Natural killer cell (primary cell): ENCODE measurements at regions not wholly inside any gene's neighbourhood (a gene's known extent, or its start where the extent isn't known, plus 50 kb on each side); places are given as distances from the start of the nearest gene placed in this dataset.

Experiments used
- ATAC-seq, 3 donors: fragments of 150-1000 bp in 2 of 3; fragments of 200-7000 bp in 1 of 3; cut with Tn5 transposase; 1 replicate in 1 of 3; 2 replicates in 2 of 3; pipeline ENCODE4 v1.10.0; 2021; ENCODE audit warnings: mild to moderate bottlenecking in 2 of 3, moderate library complexity in 2 of 3
- DNase-seq, 2 donors: peaks; one replicate each; pipeline versions ENCODE4 v3.0.0 to v3.0.0-alpha.2; 2013 to 2021; ENCODE audit warnings: mixed read lengths in 1 of 2
- H3K27ac ChIP-seq: one replicate; pipeline ENCODE4 v1.5.1; 2013; ENCODE audit warnings: mild to moderate bottlenecking, low read length
- H3K27me3 ChIP-seq: one replicate; pipeline ENCODE4 v1.6.1; 2013; ENCODE audit warnings: low read length; ENCODE audit not compliant: control insufficient read depth, insufficient read depth
- H3K36me3 ChIP-seq: one replicate; pipeline ENCODE4 v1.6.1; 2013; ENCODE audit warnings: low read length; ENCODE audit not compliant: control insufficient read depth, insufficient read depth
- H3K4me1 ChIP-seq: one replicate; pipeline ENCODE4 v1.6.1; 2013; ENCODE audit warnings: low read length; ENCODE audit not compliant: control insufficient read depth, insufficient read depth
- H3K4me3 ChIP-seq: one replicate; pipeline ENCODE4 v1.5.1; 2013; ENCODE audit warnings: low read length
- H3K9me3 ChIP-seq: one replicate; pipeline ENCODE4 v1.6.1; 2013; ENCODE audit warnings: low read length; ENCODE audit not compliant: control insufficient read depth, insufficient read depth
- H3K27ac Mint-ChIP-seq, 2 donors: one replicate each; pipeline ENCODE4 v1.8.0; 2022; ENCODE audit warnings: mild to moderate bottlenecking in 2 of 2, mixed read lengths in 2 of 2, moderate library complexity in 1 of 2
- H3K27me3 Mint-ChIP-seq, 2 donors: one replicate each; pipeline ENCODE4 v1.8.0; 2022; ENCODE audit warnings: low read depth in 2 of 2, mixed read lengths in 2 of 2
- H3K36me3 Mint-ChIP-seq: one replicate; pipeline ENCODE4 v1.8.0; 2022; ENCODE audit warnings: mixed read lengths
- H3K4me1 Mint-ChIP-seq, 2 donors: one replicate each; pipeline ENCODE4 v1.8.0; 2022; ENCODE audit warnings: mixed read lengths in 2 of 2
- H3K4me3 Mint-ChIP-seq: one replicate; pipeline ENCODE4 v1.8.0; 2022; ENCODE audit warnings: mild to moderate bottlenecking, moderate library complexity, mixed read lengths
- H3K9me3 Mint-ChIP-seq, 2 donors: one replicate each; pipeline ENCODE4 v1.8.0; 2022; ENCODE audit warnings: mixed read lengths in 2 of 2
- WGBS: methylation state at CpG from one replicate; pipeline ENCODE4 v1.1.7; 2013; ENCODE audit warnings: missing lambda C conversion rate; ENCODE audit not compliant: insufficient coverage; 5-methylcytosine and 5-hydroxymethylcytosine counted together
- intact Hi-C: fragments of 100-400 bp; cut with micrococcal nuclease; formaldehyde crosslinking; loops from one replicate; pipeline ENCODE4 v1.14.2; 2022
- TF ChIP-seq, protein P1 (sequence below): fragments of 200-600 bp; IDR thresholded peaks from one replicate; pipeline ENCODE4 v1.8.0; 2022; ENCODE audit warnings: antibody characterized with exemption

DNA sequence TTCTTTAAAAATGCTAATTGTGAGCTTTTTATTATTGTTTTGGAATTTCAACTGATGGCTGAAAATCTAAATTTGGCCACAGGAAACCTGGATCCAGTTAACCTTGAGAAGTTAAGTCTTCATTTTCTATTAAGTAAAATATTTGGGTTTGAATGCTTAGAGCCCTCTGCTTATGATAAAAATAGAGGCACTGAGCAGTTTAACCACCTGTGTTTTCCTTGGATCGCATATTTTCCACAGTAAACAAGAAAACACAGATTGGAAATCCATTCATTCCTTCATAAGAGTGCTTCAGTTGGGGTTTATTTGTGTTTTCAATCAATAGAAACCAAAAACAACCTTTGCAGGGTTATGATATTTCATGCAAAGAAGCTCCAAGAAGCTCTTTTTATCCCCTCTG lies 77.2 kb upstream of the HES1 start:
- intact Hi-C loops, result no loop called here
- H3K27me3 ChIP-seq, result peaks cover 3% of the 10 kb centered on the region
- no peak overlapping the region for H3K27ac Mint-ChIP-seq
- 50% methylated on average over 1 of the region's 1 CpG for WGBS
- no peak overlapping the region for H3K4me3 ChIP-seq
- no peaks in the 10 kb centered on the region for H3K36me3 Mint-ChIP-seq
- H3K27me3 Mint-ChIP-seq, result peaks cover 28 to 38% of the 10 kb centered on the region in 2 donors
- no peak for DNase-seq
- H3K27ac ChIP-seq, result no peak overlapping the region
- H3K4me1 ChIP-seq, result no peaks in the 10 kb centered on the region
- H3K9me3 Mint-ChIP-seq, result no peaks in the 10 kb centered on the region
- peaks cover 6% of the 10 kb centered on the region in 2 donors for H3K4me1 Mint-ChIP-seq
- no peaks in the 10 kb centered on the region for H3K9me3 ChIP-seq
- H3K4me3 Mint-ChIP-seq, result no peak overlapping the region
- TF ChIP-seq, protein P1, sequence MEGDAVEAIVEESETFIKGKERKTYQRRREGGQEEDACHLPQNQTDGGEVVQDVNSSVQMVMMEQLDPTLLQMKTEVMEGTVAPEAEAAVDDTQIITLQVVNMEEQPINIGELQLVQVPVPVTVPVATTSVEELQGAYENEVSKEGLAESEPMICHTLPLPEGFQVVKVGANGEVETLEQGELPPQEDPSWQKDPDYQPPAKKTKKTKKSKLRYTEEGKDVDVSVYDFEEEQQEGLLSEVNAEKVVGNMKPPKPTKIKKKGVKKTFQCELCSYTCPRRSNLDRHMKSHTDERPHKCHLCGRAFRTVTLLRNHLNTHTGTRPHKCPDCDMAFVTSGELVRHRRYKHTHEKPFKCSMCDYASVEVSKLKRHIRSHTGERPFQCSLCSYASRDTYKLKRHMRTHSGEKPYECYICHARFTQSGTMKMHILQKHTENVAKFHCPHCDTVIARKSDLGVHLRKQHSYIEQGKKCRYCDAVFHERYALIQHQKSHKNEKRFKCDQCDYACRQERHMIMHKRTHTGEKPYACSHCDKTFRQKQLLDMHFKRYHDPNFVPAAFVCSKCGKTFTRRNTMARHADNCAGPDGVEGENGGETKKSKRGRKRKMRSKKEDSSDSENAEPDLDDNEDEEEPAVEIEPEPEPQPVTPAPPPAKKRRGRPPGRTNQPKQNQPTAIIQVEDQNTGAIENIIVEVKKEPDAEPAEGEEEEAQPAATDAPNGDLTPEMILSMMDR, result no peak
- ATAC-seq, result no peak
- H3K36me3 ChIP-seq, result no peaks in the 10 kb centered on the region

DNA sequence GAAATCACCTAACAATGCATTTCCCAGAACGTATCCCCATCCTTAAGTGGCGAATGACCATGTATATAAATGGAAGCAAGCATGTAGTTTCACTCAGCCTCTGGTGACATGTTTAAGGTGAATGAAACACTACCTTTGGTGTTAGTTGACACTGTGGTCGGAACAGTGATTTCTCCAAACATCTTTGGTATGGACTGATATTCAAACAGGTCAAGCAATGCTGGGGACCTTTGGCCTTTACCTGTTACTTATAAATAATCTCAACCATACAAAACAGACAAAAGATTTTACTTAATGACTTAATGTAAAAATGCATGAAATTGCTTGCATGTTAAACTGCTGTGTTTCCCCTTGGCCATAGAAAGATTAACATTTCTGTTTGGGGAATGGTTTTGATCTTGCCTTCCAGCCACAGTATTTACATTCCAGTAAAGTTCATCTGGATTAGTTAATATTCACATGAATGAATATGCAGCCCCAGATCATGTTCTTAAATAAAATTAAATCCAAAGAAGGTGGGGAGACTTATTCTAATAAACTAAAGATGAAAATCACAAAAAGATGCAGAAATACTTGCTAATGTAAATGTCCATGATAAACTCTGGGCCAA lies 74.4 kb upstream of the HES1 start:
- 100% methylated on average over 3 of the region's 3 CpGs for WGBS

DNA sequence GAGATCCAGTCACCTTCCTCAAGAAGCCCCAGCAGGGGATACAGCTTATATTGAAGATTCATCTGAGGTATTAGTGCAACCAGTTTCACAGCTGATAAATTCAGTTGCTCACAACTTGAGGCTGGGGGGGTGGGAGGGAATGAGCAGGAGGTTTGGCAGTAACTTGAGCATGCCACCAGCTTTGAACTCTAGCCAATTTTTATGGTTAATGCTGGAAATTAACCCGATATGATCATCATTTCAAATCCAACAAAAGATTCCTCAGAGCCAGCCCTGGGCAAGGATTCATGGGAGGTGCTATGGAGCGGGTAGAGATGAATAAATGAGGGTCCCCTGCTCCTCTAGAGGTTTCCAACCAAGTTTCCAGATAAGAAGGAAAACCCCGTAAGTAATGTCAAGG lies 73.1 kb upstream of the HES1 start:
- peaks cover 2 to 3% of the 10 kb centered on the region in 2 donors for H3K4me1 Mint-ChIP-seq
- no peak overlapping the region for H3K27ac Mint-ChIP-seq
- no peak for DNase-seq

More for the DNA sequence above, 74.4 kb upstream of the HES1 start:
- Mint-ChIP-seq H3K27me3 (peaks cover 24 to 45% of the 10 kb centered on the region in 2 donors), H3K4me1 (peaks cover 6% of the 10 kb centered on the region in 2 donors), H3K36me3 (no peaks in the 10 kb centered on the region), H3K4me3 (no peak overlapping the region), H3K27ac (no peak overlapping the region), H3K9me3 (no peaks in the 10 kb centered on the region)
- no peak overlapping the region for H3K4me3 ChIP-seq
- TF ChIP-seq, protein P1, result no peak
- peaks cover 5% of the 10 kb centered on the region for H3K27me3 ChIP-seq
- intact Hi-C loops, result no loop called here
- H3K9me3 ChIP-seq, result no peaks in the 10 kb centered on the region
- H3K36me3 ChIP-seq, result no peaks in the 10 kb centered on the region
- DNase-seq, result no peak
- H3K27ac ChIP-seq, result no peak overlapping the region
- H3K4me1 ChIP-seq, result no peaks in the 10 kb centered on the region
- ATAC-seq, result no peak

More for the DNA sequence above, 73.1 kb upstream of the HES1 start:
- no peaks in the 10 kb centered on the region for H3K9me3 Mint-ChIP-seq
- Histone ChIP-seq H3K4me1 (no peaks in the 10 kb centered on the region), H3K27ac (no peak overlapping the region), H3K4me3 (no peak overlapping the region), H3K9me3 (no peaks in the 10 kb centered on the region), H3K27me3 (peaks cover 5% of the 10 kb centered on the region), H3K36me3 (no peaks in the 10 kb centered on the region)
- H3K4me3 Mint-ChIP-seq, result no peak overlapping the region
- TF ChIP-seq, protein P1, result no peak
- ATAC-seq, result no peak
- WGBS, result 97% methylated on average over 2 of the region's 3 CpGs
- no peaks in the 10 kb centered on the region for H3K36me3 Mint-ChIP-seq
- peaks cover 20 to 38% of the 10 kb centered on the region in 2 donors for H3K27me3 Mint-ChIP-seq
- intact Hi-C loops, result no loop called here
